ENCODE measurements at regions not wholly inside any gene's neighbourhood (a gene's known extent, or its start where the extent isn't known, plus 50 kb on each side); places are given as distances from the start of the nearest gene placed in this dataset.

DNA sequence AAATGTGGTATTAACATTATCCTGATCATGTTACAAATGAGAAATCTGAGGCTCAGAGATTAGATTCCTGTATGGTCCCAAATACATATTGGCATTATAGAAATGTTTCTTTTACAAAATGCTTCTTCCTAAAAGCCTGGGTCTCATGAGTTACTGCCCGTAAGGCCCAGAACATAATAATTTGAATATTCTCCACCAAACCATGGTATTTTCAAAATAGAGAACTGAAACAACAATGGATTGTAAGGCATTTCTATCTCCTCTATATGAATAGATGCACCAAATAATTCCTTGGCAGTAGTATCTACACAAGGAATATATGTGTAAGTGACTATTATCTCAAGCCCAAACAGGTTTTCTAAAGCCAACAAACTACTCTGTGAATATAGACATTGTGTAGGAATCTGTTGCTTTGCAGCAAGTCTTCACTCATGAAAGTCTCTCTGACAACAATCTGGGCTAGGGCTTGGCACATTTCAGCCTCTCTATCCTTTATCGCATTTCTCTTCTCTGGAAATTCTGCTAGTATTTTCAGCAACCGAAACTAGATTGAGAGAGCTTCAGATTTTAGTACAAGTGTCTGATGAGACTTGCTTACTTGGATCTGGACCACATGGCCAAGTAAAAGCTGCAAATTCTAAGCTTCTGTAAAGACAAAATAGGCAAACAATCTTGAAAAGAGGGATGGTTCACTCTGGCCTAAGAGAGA, 112.8 kb upstream of the ARHGAP20 start:
- Histone ChIP-seq H3K4me2 (ENCODE audit: low read length) (no peak overlapping the region), H3K9me3 (ENCODE audit: control insufficient read depth in 1 of 2, insufficient read depth in 1 of 2, low read depth in 1 of 2, low read length in 2 of 2) (no peaks in the 10 kb centered on the region), H3K27me3 (ENCODE audit: insufficient read depth, low read length) (peaks cover 21% of the 10 kb centered on the region; the same call in 1 of the 2 replicates), H4K20me1 (ENCODE audit: insufficient read depth) (no peaks in the 10 kb centered on the region), H3K9me2 (ENCODE audit: insufficient read depth) (no peaks in the 10 kb centered on the region), H3K27ac (ENCODE audit: low read depth, low read length) (no peak overlapping the region), H3K4me1 (ENCODE audit: control insufficient read depth in 1 of 2, insufficient read depth in 2 of 2, low read length in 2 of 2) (no peaks in the 10 kb centered on the region), H3K4me3 (replicated peaks in 1 of 2; ENCODE audit: low read depth in 1 of 2, low read length in 2 of 2) (no peak overlapping the region), H2AFZ (ENCODE audit: low read depth, low read length, poor library complexity, severe bottlenecking) (no peak overlapping the region), H3K36me3 (ENCODE audit: control insufficient read depth in 1 of 2, insufficient read depth in 2 of 2, low read length in 2 of 2) (no peaks in the 10 kb centered on the region), H3K79me2 (ENCODE audit: insufficient read depth, low read length) (no peaks in the 10 kb centered on the region), H3K9ac (ENCODE audit: low read length) (no peak overlapping the region)
- BruUV-seq (replicated peaks), result no TSS peak
- POLR2A ChIA-PET, result no interaction called here
- DNase-seq (ENCODE audit: low read depth, low spot score), result no peak
- CTCF ChIA-PET, result no interaction called here
- intact Hi-C loops (cut with micrococcal nuclease), result no loop called here
- no peak for ATAC-seq
- RAD21 ChIA-PET (ENCODE audit: low non-redundant PET in 1 of 2, low total read pairs in 2 of 2, uncharacterized antibody in 2 of 2, unreplicated experiment in 2 of 2), result no interaction called here
- TF ChIP-seq, protein P1, sequence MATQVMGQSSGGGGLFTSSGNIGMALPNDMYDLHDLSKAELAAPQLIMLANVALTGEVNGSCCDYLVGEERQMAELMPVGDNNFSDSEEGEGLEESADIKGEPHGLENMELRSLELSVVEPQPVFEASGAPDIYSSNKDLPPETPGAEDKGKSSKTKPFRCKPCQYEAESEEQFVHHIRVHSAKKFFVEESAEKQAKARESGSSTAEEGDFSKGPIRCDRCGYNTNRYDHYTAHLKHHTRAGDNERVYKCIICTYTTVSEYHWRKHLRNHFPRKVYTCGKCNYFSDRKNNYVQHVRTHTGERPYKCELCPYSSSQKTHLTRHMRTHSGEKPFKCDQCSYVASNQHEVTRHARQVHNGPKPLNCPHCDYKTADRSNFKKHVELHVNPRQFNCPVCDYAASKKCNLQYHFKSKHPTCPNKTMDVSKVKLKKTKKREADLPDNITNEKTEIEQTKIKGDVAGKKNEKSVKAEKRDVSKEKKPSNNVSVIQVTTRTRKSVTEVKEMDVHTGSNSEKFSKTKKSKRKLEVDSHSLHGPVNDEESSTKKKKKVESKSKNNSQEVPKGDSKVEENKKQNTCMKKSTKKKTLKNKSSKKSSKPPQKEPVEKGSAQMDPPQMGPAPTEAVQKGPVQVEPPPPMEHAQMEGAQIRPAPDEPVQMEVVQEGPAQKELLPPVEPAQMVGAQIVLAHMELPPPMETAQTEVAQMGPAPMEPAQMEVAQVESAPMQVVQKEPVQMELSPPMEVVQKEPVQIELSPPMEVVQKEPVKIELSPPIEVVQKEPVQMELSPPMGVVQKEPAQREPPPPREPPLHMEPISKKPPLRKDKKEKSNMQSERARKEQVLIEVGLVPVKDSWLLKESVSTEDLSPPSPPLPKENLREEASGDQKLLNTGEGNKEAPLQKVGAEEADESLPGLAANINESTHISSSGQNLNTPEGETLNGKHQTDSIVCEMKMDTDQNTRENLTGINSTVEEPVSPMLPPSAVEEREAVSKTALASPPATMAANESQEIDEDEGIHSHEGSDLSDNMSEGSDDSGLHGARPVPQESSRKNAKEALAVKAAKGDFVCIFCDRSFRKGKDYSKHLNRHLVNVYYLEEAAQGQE (IDR thresholded peaks at IDR 0.05; ENCODE audit: low read depth), result no peak
- TF ChIP-seq TCF7L2 (IDR thresholded peaks at IDR 0.05; ENCODE audit: borderline replicate concordance, extremely low read depth, insufficient read depth, insufficient read length), result no peak
- no peak for TF ChIP-seq JUND (IDR thresholded peaks at IDR 0.05)
- no peak for TF ChIP-seq YY1 (IDR thresholded peaks at IDR 0.05; ENCODE audit: extremely low read depth, insufficient replicate concordance, low read depth, low read length)
- TF ChIP-seq, protein P2, sequence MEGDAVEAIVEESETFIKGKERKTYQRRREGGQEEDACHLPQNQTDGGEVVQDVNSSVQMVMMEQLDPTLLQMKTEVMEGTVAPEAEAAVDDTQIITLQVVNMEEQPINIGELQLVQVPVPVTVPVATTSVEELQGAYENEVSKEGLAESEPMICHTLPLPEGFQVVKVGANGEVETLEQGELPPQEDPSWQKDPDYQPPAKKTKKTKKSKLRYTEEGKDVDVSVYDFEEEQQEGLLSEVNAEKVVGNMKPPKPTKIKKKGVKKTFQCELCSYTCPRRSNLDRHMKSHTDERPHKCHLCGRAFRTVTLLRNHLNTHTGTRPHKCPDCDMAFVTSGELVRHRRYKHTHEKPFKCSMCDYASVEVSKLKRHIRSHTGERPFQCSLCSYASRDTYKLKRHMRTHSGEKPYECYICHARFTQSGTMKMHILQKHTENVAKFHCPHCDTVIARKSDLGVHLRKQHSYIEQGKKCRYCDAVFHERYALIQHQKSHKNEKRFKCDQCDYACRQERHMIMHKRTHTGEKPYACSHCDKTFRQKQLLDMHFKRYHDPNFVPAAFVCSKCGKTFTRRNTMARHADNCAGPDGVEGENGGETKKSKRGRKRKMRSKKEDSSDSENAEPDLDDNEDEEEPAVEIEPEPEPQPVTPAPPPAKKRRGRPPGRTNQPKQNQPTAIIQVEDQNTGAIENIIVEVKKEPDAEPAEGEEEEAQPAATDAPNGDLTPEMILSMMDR (IDR thresholded peaks at IDR 0.05 in 2 of 3, conservative IDR thresholded peaks at IDR 0.05 in 1 of 3; ENCODE audit: borderline replicate concordance in 1 of 3, insufficient read depth in 1 of 3, low read depth in 2 of 3, low read length in 2 of 3), result no peak
- TF ChIP-seq ZFX (IDR thresholded peaks at IDR 0.05), result no peak
- TF ChIP-seq EZH2 (IDR thresholded peaks at IDR 0.05), result no peak
- TF ChIP-seq EZH2phosphoT487 (IDR thresholded peaks at IDR 0.05; ENCODE audit: borderline replicate concordance), result no peak
- no peak for TF ChIP-seq ZNF274 (IDR thresholded peaks at IDR 0.05; ENCODE audit: low read depth, low read length)
- no peak for TF ChIP-seq ELF1 (IDR thresholded peaks at IDR 0.05; ENCODE audit: borderline replicate concordance, low read depth)
- no peak for TF ChIP-seq SRF (IDR thresholded peaks at IDR 0.05; ENCODE audit: low read depth)
